Neural progenitor cell (in vitro differentiated cells): ENCODE measurements at regions not wholly inside any gene's neighbourhood (a gene's known extent, or its start where the extent isn't known, plus 50 kb on each side); places are given as distances from the start of the nearest gene placed in this dataset.

ENCODE experiments used
- CTCF ChIP-seq: fragments of 200-600 bp; sonication (generic); IDR thresholded peaks from 2 replicates; pipeline ENCODE4 v1.5.1; 2017; ENCODE audit warnings: antibody characterized with exemption, mild to moderate bottlenecking
- EZH2 ChIP-seq: fragments of 200-600 bp; sonication (generic); IDR thresholded peaks from 2 replicates; pipeline ENCODE4 v1.6.1; 2017; ENCODE audit warnings: antibody characterized with exemption, mild to moderate bottlenecking, moderate library complexity
- EZH2phosphoT487 ChIP-seq: fragments of 200-600 bp; sonication (generic); IDR thresholded peaks from 2 replicates; pipeline ENCODE4 v1.6.1; 2017; ENCODE audit warnings: antibody characterized with exemption

GRCh38 chr6:18973251-18973650, 586.1 kb downstream of the RNF144B start:
- TF ChIP-seq CTCF (no peak), EZH2phosphoT487 (no peak), EZH2 (no peak)
